ENCODE measurements at regions not wholly inside any gene's neighbourhood (a gene's known extent, or its start where the extent isn't known, plus 50 kb on each side); places are given as distances from the start of the nearest gene placed in this dataset.

GRCh38 chr6:81485395-81485794, 267.1 kb downstream of the TENT5A start:
- TF ChIP-seq RBAK (tag by site-specific recombination; IDR thresholded peaks at IDR 0.05), result no peak
- no peak for TF ChIP-seq ZNF221 (tag by site-specific recombination; IDR thresholded peaks at IDR 0.05; ENCODE audit: borderline replicate concordance)
- no peak for TF ChIP-seq ZNF645 (tag by site-specific recombination; IDR thresholded peaks at IDR 0.05)
- TF ChIP-seq ZNF335 (tag by site-specific recombination; conservative IDR thresholded peaks at IDR 0.05), result no peak
- TF ChIP-seq ZFP69B (tag by site-specific recombination; IDR thresholded peaks at IDR 0.05), result no peak
- TF ChIP-seq HIC1 (tag by site-specific recombination; IDR thresholded peaks at IDR 0.05), result no peak
- Histone ChIP-seq H3K4me3 (ENCODE audit: low read depth, low read length) (no peak overlapping the region), H3K27ac (ENCODE audit: extremely low read depth, low read depth, low read length) (no peak overlapping the region), H3K36me3 (ENCODE audit: control insufficient read depth in 2 of 2, insufficient read depth in 1 of 2, low read length in 2 of 2) (no peaks in the 10 kb centered on the region), H3K9me3 (ENCODE audit: control insufficient read depth, insufficient read depth, low read depth, low read length) (no peaks in the 10 kb centered on the region), H3K4me1 (ENCODE audit: control insufficient read depth, insufficient read depth, low read length) (no peaks in the 10 kb centered on the region)
- POLR2A ChIA-PET, result no interaction called here
- CTCF ChIA-PET, result interaction anchor here (0.5 kb wide), 1 partner anchor 544 kb away, joined by 6 read pairs; no protein-coding TSS in a partner anchor

GRCh38 chr6:81484251-81484650, 268.2 kb downstream of the TENT5A start:
- CTCF ChIA-PET, result no interaction called here
- H3K27ac ChIP-seq (ENCODE audit: extremely low read depth, low read depth, low read length), result no peak overlapping the region
- no peaks in the 10 kb centered on the region for H3K36me3 ChIP-seq (ENCODE audit: control insufficient read depth in 2 of 2, insufficient read depth in 1 of 2, low read length in 2 of 2)
- no peaks in the 10 kb centered on the region for H3K4me1 ChIP-seq (ENCODE audit: control insufficient read depth, insufficient read depth, low read length)
- no peaks in the 10 kb centered on the region for H3K9me3 ChIP-seq (ENCODE audit: control insufficient read depth, insufficient read depth, low read depth, low read length)
- H3K4me3 ChIP-seq (ENCODE audit: low read depth, low read length), result no peak overlapping the region
- POLR2A ChIA-PET, result no interaction called here
- TF ChIP-seq ZNF530 (tag by site-specific recombination; IDR thresholded peaks at IDR 0.05; ENCODE audit: low read depth) (no peak), ZNF580 (tag by site-specific recombination; IDR thresholded peaks at IDR 0.05) (no peak), PRDM4 (tag by site-specific recombination; IDR thresholded peaks at IDR 0.05) (no peak), ZNF155 (tag by site-specific recombination; IDR thresholded peaks at IDR 0.05) (no peak), ZNF558 (tag by site-specific recombination; IDR thresholded peaks at IDR 0.05) (no peak), ZNF335 (tag by site-specific recombination; conservative IDR thresholded peaks at IDR 0.05) (no peak), ZXDB (tag by site-specific recombination; IDR thresholded peaks at IDR 0.05) (no peak), ZNF398 (tag by site-specific recombination; IDR thresholded peaks at IDR 0.05) (no peak), BCL11B (tag by site-specific recombination; IDR thresholded peaks at IDR 0.05; ENCODE audit: low read depth) (no peak), ZNF433 (tag by site-specific recombination; IDR thresholded peaks at IDR 0.05; ENCODE audit: low read depth) (no peak), ZNF837 (tag by site-specific recombination; IDR thresholded peaks at IDR 0.05) (no peak), ZBTB48 (tag by site-specific recombination; IDR thresholded peaks at IDR 0.05) (no peak), ZFP41 (tag by site-specific recombination; IDR thresholded peaks at IDR 0.05; ENCODE audit: borderline replicate concordance) (no peak), ZNF513 (tag by site-specific recombination; IDR thresholded peaks at IDR 0.05) (no peak), ZNF571 (tag by site-specific recombination; IDR thresholded peaks at IDR 0.05) (no peak), IKZF3 (tag by site-specific recombination; IDR thresholded peaks at IDR 0.05) (no peak)
- TF ChIP-seq, protein P1, sequence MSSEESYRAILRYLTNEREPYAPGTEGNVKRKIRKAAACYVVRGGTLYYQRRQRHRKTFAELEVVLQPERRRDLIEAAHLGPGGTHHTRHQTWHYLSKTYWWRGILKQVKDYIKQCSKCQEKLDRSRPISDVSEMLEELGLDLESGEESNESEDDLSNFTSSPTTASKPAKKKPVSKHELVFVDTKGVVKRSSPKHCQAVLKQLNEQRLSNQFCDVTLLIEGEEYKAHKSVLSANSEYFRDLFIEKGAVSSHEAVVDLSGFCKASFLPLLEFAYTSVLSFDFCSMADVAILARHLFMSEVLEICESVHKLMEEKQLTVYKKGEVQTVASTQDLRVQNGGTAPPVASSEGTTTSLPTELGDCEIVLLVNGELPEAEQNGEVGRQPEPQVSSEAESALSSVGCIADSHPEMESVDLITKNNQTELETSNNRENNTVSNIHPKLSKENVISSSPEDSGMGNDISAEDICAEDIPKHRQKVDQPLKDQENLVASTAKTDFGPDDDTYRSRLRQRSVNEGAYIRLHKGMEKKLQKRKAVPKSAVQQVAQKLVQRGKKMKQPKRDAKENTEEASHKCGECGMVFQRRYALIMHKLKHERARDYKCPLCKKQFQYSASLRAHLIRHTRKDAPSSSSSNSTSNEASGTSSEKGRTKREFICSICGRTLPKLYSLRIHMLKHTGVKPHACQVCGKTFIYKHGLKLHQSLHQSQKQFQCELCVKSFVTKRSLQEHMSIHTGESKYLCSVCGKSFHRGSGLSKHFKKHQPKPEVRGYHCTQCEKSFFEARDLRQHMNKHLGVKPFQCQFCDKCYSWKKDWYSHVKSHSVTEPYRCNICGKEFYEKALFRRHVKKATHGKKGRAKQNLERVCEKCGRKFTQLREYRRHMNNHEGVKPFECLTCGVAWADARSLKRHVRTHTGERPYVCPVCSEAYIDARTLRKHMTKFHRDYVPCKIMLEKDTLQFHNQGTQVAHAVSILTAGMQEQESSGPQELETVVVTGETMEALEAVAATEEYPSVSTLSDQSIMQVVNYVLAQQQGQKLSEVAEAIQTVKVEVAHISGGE (tag by site-specific recombination; conservative IDR thresholded peaks at IDR 0.05; ENCODE audit: low read depth), result no peak
